ENCODE measurements at regions not wholly inside any gene's neighbourhood (a gene's known extent, or its start where the extent isn't known, plus 50 kb on each side); places are given as distances from the start of the nearest gene placed in this dataset.

DNA sequence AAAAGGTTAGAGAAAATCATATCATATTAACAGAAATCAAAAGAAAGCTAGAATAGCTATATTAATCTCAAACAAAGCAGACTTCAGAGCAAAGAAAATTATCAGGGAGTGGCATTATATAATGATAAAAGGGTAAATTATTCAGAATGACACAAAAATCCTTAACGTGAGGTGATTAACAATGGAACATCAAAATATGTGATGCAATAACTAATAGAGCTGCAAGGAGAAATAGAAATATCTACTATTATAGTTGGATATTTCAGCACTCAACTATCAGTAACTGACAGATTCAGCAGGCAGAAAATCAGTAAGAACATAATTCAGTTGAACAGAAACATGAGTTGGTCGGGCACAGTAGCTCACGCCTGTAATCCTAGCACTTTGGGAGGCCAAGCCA, 275.1 kb upstream of the FSIP2 start:
- CTCF ChIA-PET: no interaction called here
- Histone ChIP-seq H3K4me2 (ENCODE audit: low read depth, low read length) (no peak overlapping the region), H3K4me3 (ENCODE audit: insufficient read depth, low read depth, low read length) (no peak overlapping the region), H4K20me1 (ENCODE audit: insufficient read depth, low read length) (no peaks in the 10 kb centered on the region), H2BK20ac (ENCODE audit: low read depth, low read length) (no peak overlapping the region), H2BK15ac (ENCODE audit: low read depth, low read length) (no peak overlapping the region), H3K27me3 (ENCODE audit: control insufficient read depth, insufficient read depth, low read length) (no peaks in the 10 kb centered on the region), H3K56ac (ENCODE audit: extremely low read depth, insufficient read depth, low read length) (no peak overlapping the region), H3K79me1 (ENCODE audit: low read depth in 1 of 2, low read length in 2 of 2) (no peaks in the 10 kb centered on the region), H3K4me1 (ENCODE audit: control insufficient read depth, insufficient read depth, low read length) (no peaks in the 10 kb centered on the region), H4K5ac (ENCODE audit: low read depth, low read length) (no peak overlapping the region), H3K9me1 (ENCODE audit: insufficient read depth, low read length) (no peaks in the 10 kb centered on the region), H2AK9ac (replicated peaks; ENCODE audit: low read depth, low read length, poor library complexity) (no peak overlapping the region), H3K9ac (ENCODE audit: low read depth, low read length) (no peak overlapping the region), H3K27ac (ENCODE audit: insufficient read depth, low read length) (no peak overlapping the region), H3K9me3 (ENCODE audit: control insufficient read depth, insufficient read depth, low read length) (peaks cover 2% of the 10 kb centered on the region; the same call in 1 of the 2 replicates), H3K4ac (ENCODE audit: low read depth, low read length) (no peak overlapping the region), H4K91ac (ENCODE audit: insufficient read depth, low read depth, low read length) (no peak overlapping the region), H2BK120ac (ENCODE audit: low read depth, low read length) (no peak overlapping the region), H3K36me3 (ENCODE audit: control insufficient read depth, insufficient read depth, low read length) (no peaks in the 10 kb centered on the region), H2AK5ac (ENCODE audit: low read depth, low read length) (no peak overlapping the region), H3K14ac (replicated peaks; ENCODE audit: low read depth, low read length) (no peak overlapping the region), H4K8ac (ENCODE audit: low read depth in 2 of 2, low read length in 2 of 2) (no peak overlapping the region), H2BK5ac (ENCODE audit: low read depth, low read length, poor library complexity, severe bottlenecking) (no peak overlapping the region), H3K23ac (ENCODE audit: low read depth, low read length) (no peak overlapping the region), H2AFZ (replicated peaks; ENCODE audit: low read length, poor library complexity) (no peak overlapping the region), H3K18ac (ENCODE audit: low read depth, low read length) (no peak overlapping the region)
- DNase-seq: no peak
- WGBS, 2 experiments (ENCODE audit: extremely low coverage in 2 of 2, insufficient read length in 1 of 2): 60% methylated on average over 2 of the region's 3 CpGs; no CpG with 5 or more reads in 1 of the 2 experiments
- intact Hi-C loops (cut with micrococcal nuclease) (no loop called here), in situ Hi-C loops (cut with MboI; ENCODE audit: low sequenced_read_pairs) (no loop called here), dilution Hi-C loops (cut with HindIII; ENCODE audit: low sequenced_read_pairs, unreplicated experiment) (no loop called here)
- TF ChIP-seq SMC3 (IDR thresholded peaks at IDR 0.05; ENCODE audit: low read depth, low read length) (no peak), CEBPB (IDR thresholded peaks at IDR 0.05; ENCODE audit: low read depth, low read length) (0 out of 2 replicates have a peak, but pooled peaks have one; percentile 7)
- no TSS peak for BruUV-seq (replicated peaks)
- no peak for ATAC-seq (ENCODE audit: low read depth)
- POLR2A ChIA-PET (ENCODE audit: unreplicated experiment): no interaction called here

All from IMR-90 (cell line).